ENCODE measurements at regions not wholly inside any gene's neighbourhood (a gene's known extent, or its start where the extent isn't known, plus 50 kb on each side); places are given as distances from the start of the nearest gene placed in this dataset.

GRCh38 chr10:89069589-89069988 is 79.0 kb downstream of the FAS start:
- no peak for TF ChIP-seq CTCF (IDR thresholded peaks at IDR 0.05)
- TF ChIP-seq POLR2A (IDR thresholded peaks at IDR 0.05): no peak

Data from uterus (tissue), 2 donors.